HG02870 (cell line): ENCODE measurements at regions not wholly inside any gene's neighbourhood (a gene's known extent, or its start where the extent isn't known, plus 50 kb on each side); places are given as distances from the start of the nearest gene placed in this dataset.

Experiments
- ATAC-seq: cut with Tn5 transposase; IDR thresholded peaks from one replicate; pipeline ENCODE4 v1.9.1; 2021; ENCODE audit warnings: mild to moderate bottlenecking, moderate library complexity; ENCODE audit not compliant: unreplicated experiment

DNA sequence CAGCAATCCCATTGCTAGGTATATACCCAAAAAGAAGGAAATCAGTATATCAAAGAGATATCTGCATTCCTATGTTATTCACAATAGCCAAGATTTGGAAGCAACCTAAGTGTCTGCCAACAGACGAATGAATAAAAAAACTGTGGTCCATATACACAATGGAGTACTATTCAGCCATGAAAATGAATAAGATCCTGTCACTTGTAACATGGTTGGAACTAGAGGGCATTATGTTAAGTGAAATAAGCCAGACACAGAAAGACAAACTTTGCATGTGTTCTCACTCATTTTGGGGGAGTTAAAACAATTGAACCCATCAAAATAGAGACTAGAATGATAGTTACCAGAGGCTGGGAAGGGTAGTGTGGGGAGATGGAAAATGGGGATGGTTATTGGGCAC is 323.5 kb upstream of the NFE2L3 start:
- ATAC-seq = no peak

GRCh38 chr7:25829663-25830062 is 322.3 kb upstream of the NFE2L3 start:
- no peak for ATAC-seq

DNA sequence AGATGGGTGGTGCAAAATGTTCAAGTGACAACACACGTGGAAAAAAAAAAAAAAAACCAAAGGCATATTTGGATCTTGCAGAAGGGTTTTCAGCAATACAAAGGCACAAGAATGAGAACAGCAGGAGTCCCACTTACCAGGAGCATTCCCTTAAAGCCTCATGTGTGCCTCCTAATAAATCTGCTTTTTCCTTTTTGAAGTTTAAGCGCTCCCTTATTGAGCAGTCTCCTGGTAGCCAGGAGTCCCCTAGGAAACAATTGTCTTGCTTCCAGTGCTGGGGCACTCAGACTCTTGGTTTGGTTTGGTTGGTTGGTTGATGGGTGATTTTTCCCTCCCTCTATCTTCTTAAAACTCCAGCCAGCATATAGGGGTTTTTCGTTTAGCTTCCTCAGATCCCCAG is 321.8 kb upstream of the NFE2L3 start:
- ATAC-seq = no peak

GRCh38 chr7:25831062-25831691 is 320.8 kb upstream of the NFE2L3 start:
- ATAC-seq = no peak

DNA sequence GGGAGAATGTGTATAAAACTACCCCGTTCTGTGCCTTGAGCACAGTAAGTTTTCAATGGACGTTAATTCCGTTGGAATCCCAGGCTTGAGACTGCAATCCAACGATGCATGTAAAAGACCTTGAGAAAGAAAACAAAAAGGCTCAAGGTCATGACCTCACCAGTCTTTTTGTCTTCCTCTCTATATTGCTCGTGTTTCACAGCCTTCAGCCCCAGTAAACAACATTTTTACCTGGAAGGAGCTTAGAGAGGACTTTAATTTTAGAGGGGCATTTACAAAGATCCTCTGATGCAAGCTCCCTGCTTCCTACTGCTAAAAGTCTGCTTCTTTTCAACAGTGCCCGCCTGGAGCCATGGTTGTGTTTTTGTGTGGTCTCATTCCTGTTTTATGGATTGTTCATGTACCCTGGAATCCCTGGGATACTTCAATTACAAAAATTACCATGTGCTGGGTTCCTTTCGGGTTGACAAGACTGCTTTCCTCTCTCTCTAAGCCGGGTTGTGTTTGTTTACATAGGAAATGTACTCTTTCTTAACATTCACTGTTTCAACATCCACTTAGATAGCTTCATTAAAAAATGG is 320.1 kb upstream of the NFE2L3 start:
- ATAC-seq = no peak

DNA sequence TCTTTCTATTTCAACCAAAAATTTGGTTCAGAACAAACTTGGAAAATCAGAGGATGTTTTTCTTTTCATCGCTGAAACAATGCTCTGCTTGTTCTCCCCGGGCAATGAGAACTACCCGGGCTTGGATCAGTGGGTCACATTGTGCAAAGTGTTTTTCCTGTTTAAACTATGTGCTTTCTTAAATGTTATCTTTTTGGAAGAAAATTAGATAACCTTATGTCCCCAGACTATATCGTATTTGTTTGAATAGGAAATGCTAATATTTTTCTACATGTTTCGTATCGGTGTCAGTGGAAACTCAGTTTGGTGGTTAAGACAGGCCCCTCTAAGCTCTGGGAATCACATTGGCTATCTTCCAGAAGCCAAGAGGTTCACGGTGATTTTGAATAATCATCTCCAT is 319.5 kb upstream of the NFE2L3 start:
- ATAC-seq = no peak

DNA sequence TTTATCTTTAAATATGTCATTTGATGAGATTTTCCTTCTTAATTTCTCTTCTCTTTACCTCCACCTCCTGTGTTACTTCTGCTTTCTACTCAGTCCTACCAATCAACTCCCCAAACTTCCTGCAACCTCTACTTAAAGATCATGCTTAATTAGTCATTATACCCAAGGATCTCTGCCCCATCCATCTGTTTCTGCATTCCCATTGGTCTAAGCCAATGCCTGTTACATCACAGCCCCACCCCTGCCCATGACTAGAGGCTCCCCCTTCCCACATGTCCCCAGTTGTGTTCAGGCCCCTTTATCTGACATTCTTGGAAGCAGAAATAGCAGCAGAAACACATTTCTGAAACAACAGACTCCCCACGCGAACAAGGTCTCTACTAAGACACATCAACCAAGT is 319.1 kb upstream of the NFE2L3 start:
- ATAC-seq = no peak

- ATAC-seq = no peak
Measured at GRCh38 chr7:25834050-25834449, 317.9 kb upstream of the NFE2L3 start.

- ATAC-seq = no peak
Measured at GRCh38 chr7:25835197-25835596, 316.8 kb upstream of the NFE2L3 start.

DNA sequence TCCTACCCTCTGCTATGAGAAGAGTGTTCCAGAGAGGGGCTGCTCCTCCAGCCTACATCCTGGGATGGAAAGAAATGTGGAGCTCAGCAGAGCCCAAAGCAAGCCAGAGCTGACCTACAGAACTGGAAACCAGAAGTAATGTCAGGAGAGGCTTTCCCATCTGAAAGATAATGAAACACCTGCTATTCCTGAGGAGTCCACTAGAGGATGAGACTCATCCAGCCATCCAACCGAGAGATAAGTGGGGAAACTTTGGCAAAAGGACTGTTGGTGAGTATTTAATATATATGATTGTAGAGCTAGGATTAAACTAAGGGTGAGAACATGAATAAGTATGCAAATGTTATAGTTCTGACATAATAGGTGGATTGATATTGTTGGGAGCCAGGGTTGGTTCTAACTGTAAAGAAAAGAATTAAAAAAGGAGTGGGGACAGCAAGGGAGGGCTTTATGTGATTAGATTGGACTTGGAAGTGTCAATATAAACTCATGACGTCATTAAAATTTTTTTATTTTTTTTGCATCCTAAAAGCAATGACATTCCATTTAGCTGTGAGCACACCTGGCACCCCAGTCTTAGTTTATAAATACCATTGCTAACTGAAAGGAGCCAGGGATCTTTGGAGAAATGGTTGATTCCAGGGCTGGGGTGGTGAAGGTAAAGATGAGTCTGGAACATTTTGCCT is 312.8 kb upstream of the NFE2L3 start:
- ATAC-seq = no peak

DNA sequence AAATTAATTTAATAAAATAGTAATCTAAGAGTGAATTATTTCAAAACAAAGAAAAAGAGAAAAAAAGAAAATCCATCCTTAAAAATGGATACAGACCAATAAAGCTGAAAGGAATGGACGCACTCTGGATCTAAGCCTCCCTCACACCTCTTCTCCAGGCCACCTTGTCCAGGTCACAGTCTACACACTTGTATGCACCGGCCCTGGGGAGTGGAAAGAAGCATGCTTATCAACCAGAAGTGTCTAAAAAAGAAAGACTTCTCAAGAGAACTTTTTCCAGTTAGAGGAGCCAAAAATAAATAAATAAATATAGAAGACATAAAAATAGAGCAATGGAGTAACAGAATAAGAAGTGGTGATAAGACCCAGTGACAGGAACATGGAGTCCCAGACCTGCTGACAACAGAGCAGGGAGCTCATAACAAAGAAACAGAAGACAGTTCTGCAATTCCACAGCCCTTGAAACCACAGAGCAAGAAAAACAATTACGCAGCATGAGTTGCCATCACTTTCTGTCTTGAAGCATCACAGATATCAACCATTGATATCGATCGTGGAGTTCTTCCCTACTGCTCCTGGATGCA is 311.7 kb upstream of the NFE2L3 start:
- no peak for ATAC-seq

DNA sequence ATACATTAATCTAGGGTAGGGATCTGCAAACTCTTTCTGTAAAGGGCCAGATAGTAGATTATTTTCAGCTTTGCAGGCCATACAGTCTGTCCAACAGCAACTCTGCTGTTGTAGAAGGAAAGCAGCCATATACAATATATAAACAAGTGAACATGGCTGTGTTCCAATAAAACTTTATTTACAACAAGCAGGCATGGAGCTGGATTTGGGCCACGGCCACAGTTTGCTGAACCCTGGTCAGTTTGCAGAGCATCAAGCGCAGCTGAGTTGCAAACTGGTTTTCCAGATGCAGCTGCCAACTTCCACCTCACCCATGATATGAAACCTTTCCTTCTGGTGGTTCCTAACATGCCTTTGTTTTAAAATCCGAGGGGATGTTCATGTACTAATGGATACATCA is 310.4 kb upstream of the NFE2L3 start:
- ATAC-seq = no peak

DNA sequence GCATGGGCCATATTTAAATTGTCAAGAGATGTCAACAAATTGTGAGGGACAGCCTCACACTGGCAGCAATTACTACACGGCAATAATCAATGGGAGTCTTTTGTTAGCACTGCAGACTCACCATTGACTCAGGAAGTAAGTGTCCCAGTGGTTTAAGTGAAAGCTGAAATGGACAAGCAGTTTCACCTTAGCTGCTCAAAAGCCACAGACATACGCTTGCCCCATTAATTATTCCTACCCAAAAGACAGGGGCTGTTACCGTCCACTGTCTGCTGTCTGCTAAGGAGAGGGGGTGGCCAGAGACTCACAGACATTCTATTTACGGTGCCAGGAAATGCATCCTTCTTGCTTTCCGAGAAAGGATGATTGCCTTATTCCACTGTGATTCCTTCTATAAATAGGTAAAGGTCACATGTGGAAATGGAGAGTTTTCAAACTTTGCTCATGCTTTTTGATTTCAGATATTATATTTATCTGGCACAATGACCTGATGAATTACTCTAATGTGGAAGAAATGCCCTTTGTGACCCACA is 309.7 kb upstream of the NFE2L3 start:
- no peak for ATAC-seq

DNA sequence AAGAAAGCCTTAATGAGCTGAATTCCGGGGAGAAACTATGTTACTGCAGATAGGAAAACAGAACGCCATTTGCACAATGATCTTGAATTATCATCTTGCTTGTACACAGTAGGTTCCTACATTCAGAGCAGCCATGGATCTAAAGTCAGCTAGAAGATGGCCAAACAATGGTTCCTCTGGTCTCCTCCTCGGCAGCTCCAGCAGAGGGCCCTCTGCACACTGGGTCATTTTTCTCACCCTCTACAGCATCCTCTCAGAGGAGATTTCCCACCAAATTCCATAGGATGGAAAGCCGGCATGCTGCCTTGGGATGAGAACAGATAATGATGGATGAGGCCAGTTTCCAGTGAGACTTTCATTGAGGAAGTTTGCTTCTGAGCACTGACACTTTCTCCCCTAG is 308.5 kb upstream of the NFE2L3 start:
- ATAC-seq = no peak

DNA sequence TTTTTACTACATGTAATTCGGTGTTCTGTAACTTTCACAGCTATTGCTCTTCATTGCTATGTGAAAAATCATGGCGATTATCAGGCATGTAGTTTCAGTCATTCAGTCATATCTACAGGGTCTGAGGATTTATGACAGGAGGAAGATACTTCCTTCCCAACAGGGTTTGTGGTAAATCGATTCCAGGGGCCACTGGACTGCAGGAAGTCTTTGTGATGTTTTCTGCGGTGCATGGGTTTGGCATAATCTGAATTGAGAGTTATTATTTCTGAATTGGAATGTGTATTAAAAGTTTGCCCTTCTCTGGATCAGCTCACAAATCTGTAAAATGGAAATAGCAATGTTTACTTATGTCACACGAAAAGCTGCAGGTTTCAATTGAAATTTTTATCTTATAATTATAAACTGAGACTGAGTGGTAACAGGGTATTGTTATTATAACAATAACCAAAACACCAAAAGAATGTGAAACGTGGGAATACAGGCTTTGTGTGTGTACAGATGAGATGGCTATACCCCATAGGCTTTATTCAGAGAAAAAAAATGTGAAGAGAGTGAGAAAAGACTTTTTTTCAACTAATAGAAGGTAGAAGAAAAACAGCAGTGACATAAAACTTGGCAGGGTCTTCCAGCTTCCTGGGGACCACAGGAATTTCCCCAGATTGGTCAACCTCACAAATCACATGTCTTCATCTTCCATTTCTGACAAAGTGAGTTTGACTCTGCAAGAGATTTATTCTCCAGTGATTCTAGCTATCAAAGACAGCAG is 307.7 kb upstream of the NFE2L3 start:
- ATAC-seq = no peak

DNA sequence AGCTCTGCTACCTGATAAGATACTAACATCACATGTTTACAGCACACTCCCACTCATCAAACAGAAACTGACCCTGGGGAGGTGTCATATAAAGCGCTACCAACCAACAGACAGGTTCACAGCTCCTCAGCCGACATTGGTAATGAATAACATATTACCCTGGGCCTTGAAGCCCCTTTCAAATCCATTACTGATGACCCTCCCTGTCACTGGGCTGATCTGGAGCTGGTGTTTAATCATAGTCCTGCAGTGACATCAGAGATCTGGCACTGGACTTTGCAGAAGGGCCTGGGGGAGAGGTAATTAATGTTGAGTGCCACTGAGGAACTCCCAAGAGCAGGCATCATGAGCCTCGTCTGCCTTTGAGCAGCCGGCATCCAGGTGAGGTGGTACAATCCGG is 306.5 kb upstream of the NFE2L3 start:
- ATAC-seq = no peak

GRCh38 chr7:25846722-25847121 is 305.3 kb upstream of the NFE2L3 start:
- no peak for ATAC-seq

DNA sequence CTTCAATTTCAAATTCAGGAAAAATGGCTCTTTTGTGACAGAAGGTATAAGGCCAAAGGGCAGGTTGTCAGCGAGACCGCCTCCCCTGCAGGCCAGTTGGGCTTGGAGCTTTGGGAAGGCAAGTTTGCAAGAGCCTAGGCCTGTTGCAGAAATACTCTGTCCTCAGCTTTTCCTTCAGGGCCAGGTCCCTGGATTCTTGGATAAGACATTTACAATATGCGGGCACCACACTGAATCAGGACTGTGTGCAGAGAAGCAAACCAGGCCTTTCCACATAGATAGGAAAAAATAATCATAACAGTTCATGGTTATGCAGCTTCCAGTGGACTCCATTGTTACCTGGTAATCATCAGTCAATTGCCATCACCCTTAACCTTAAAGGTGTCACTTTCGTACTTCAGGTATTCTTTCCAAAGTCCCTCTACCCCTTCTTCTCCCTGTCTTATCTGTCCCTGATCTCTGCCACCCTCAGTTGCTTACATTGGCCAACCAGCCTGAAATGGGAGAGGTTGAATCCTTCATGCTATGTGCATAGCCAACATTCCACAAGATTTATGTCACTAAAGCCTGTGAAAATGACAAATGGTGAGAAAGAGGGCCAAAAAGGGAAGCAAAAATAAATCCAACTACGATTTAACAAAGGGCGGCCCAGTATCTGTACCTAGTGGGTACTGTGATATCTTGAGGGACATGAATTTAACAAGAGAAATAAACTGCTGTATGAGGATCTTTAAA is 304.5 kb upstream of the NFE2L3 start:
- no peak for ATAC-seq

DNA sequence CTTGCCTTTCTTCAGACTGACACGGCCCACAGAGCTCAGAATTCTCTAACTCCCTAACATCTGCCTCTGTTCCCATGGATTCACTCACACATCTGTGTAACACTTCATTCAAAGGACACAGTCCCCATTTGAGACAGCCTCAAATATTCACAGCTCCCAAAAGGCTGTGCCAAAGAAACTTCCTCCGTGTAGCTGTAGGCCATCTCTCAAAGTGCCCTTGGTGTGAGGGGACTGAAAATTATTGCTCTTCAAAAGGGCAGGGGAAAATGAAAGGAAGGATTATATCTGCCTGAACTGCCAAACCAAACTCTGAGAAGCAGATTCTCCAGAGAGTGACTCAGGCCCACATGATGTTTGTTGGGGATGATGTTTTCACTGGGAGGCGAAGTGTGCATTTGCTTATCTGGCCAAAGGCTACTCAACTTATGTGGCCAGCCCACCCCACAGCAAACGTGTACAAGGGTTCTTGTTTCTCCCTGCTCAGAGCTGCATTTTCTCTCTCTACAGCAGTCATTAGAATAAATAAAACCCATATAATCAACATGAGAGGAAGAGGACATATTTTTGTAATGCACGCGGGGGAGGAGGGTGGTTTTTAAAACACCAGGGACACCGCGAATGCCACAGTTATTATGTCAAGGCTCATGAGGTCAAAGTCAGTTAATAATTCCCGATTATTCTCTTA is 302.4 kb upstream of the NFE2L3 start:
- ATAC-seq = no peak

DNA sequence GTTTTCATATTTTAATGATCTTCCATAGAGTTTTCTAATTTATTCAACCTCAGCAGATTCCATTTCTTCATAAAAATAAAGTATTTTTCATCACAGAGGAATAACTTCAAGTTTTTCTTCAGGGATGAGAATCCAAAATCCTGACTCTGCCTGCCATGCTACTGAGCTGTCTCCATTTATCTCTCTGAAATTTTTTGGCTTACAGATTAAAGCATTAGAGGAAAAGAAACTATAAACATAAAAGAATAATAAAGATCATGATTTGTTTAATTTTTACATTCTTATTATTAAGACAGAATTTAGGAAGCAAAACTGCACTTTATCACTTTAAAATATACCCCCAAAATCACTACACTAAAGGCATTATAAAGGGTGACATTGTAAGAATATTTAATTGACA is 301.8 kb upstream of the NFE2L3 start:
- ATAC-seq = no peak
